ENCODE measurements at regions not wholly inside any gene's neighbourhood (a gene's known extent, or its start where the extent isn't known, plus 50 kb on each side); places are given as distances from the start of the nearest gene placed in this dataset.
"Not testable (repeated sequence)": the region's sequence is repeated elsewhere in the genome, so short reads cannot be mapped to it uniquely, and the experiment has no call there.

GRCh38 chr1:98184856-98185255, 264.0 kb upstream of the DPYD start:
- DNase-seq = no peak

GRCh38 chr1:98181036-98181764, 260.4 kb upstream of the DPYD start:
- no peak for DNase-seq

GRCh38 chr1:98179151-98179773, 258.4 kb upstream of the DPYD start:
- DNase-seq = no peak

GRCh38 chr1:98177751-98178150, 256.9 kb upstream of the DPYD start:
- DNase-seq = peak; percentile 3

GRCh38 chr1:98176936-98177335, 256.1 kb upstream of the DPYD start:
- no peak for DNase-seq

- DNase-seq = no peak
These were observed 255.6 kb upstream of the DPYD start for GRCh38 chr1:98176414-98176813.

- no peak for DNase-seq
These were observed 251.7 kb upstream of the DPYD start for GRCh38 chr1:98172578-98172977.

- DNase-seq = no peak
These were observed 251.2 kb upstream of the DPYD start for GRCh38 chr1:98172022-98172421.

- DNase-seq = no peak
These were observed 243.7 kb upstream of the DPYD start for GRCh38 chr1:98164509-98164908.

- no peak for DNase-seq
These were observed 236.9 kb upstream of the DPYD start for GRCh38 chr1:98157524-98158313.

GRCh38 chr1:98147280-98147679, 226.4 kb upstream of the DPYD start:
- DNase-seq = no peak

- DNase-seq = no peak
These were observed 224.8 kb upstream of the DPYD start for GRCh38 chr1:98145655-98146054.

- no peak for DNase-seq
These were observed 222.6 kb upstream of the DPYD start for GRCh38 chr1:98143403-98143802.

GRCh38 chr1:98133131-98133530, 212.3 kb upstream of the DPYD start:
- DNase-seq = no peak

- DNase-seq = no peak
These were observed 209.6 kb upstream of the DPYD start for GRCh38 chr1:98130408-98130807.

- no peak for DNase-seq
These were observed 208.7 kb upstream of the DPYD start for GRCh38 chr1:98129491-98129890.

GRCh38 chr1:98126740-98127139, 205.9 kb upstream of the DPYD start:
- DNase-seq = no peak

GRCh38 chr1:98121646-98122045, 200.8 kb upstream of the DPYD start:
- DNase-seq = peak; percentile 32

GRCh38 chr1:98119796-98120195, 199.0 kb upstream of the DPYD start:
- DNase-seq = no peak

GRCh38 chr1:98113811-98114210, 193.0 kb upstream of the DPYD start:
- DNase-seq = no peak

GRCh38 chr1:98112626-98113025, 191.8 kb upstream of the DPYD start:
- no peak for DNase-seq

- peak; percentile 49 for DNase-seq
These were observed 189.8 kb upstream of the DPYD start for GRCh38 chr1:98110674-98111073.

- not testable (repeated sequence) for DNase-seq
These were observed 187.5 kb upstream of the DPYD start for GRCh38 chr1:98108378-98108777.

- no peak for DNase-seq
These were observed 186.4 kb upstream of the DPYD start for GRCh38 chr1:98107256-98107655.
